HG02759 (cell line): ENCODE measurements at regions not wholly inside any gene's neighbourhood (a gene's known extent, or its start where the extent isn't known, plus 50 kb on each side); places are given as distances from the start of the nearest gene placed in this dataset.

Source experiments
- ATAC-seq: cut with Tn5 transposase; IDR thresholded peaks from one replicate; pipeline ENCODE4 v1.9.1; 2021; ENCODE audit warnings: mild to moderate bottlenecking, moderate library complexity; ENCODE audit not compliant: unreplicated experiment

DNA sequence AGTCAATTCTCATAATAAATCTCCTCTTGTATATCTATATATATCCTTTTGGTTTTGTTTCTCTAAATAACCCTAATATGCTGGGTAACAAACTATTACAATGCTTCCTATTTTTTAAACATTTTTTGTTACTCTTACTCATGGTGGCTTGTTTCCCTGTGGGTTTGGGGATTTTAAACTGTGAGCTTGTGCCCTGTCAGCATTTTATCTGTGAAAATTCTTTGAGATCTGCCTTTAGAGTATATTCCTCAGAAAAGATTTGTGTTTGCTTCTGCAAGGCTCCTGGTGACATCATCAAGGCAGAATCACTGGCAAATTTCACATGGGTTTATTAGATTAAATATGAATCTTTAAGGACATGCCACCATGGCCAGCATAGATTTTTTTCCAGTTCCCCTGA, 273.6 kb downstream of the LRFN2 start:
- ATAC-seq, result no peak

DNA sequence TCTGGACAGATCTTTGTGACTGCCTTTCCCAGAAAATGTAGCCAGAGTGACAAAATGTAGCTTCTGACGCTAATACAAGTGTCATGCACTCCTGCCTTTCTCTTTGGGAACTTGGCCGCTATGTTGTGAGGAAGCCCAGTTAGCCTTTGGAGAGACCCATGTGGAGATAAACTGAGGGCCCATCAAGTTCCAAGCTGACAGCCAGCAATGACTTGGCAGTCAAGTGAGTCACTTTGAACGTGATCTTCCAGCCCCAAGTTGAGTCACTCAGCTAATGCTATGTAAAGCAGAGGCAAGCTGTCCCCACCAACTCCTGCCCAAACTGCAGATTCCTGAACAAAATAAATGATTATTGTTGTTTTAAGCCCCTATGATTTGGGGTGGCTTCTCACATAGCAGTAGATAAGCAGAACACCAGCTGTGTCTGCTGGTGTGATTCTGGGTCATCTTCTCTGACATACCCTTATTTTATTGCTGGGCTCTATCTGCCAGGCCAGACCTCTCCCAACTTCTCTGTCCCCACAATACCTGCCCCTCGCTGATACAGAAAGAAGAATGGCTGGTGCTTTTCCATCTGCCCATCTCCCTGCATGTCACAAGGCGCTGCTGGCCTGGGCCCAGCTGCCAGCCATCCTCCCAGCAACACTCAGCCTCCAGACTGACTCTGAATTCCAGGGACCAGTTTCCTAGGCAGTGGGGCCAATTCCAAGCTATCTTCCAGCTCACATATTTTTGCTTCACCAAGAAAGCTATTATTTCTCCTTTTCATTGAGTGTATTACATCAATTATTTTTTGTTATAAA, 274.8 kb downstream of the LRFN2 start:
- no peak for ATAC-seq

DNA sequence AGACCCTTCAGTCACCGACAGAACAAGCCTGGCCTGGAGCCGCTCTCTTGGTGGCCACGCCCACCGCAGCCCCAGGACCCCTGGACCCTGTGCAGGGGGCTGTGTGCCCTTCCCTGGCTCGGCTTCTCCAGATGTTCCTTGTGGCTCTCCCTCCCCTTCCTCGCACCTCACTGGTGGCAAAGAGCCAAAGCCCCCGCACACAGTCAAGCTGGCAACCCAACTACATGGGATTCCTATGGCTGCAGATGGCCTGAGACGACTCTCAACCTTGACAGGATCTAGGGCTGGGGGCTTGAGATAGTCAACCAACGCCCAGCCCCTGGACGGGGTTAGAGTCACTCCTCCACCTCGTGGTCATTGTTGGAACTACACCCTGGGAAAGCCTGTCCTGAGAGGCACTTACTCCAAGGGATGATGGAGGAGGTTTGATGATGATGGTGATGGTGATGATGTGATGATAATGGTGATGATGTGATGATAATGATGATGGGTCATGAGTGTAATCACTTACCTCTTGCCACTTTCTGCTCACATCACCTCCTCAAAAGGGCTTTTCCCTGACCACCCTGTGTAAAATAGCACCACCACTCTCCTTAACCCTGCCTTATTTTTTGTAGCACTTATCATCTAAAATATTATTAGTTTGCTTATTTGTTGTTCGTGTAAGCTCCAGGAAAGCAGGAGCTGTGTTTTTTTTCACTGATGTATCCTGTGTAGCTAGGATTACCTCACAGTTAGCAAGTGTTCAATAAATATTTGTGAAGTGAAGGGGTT, 278.4 kb downstream of the LRFN2 start:
- ATAC-seq, result no peak

DNA sequence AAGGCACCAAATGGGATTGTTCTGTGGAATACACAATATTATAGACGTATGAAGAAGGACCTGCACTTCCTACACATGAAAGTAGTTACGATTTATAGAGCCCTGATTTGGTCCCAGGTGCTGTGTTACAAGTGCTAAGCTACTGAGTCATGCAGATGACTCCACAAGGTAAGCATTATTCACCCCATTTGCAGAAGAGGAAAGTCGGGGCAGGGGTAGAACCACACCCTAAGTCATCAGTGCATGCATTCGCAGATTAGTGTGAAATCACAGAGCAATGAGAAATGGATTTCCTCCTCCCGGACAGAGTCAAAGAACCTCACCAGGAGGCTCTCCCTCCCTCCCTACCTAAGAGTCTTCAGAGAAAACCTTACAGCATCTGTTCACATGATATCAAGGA, 279.5 kb downstream of the LRFN2 start:
- no peak for ATAC-seq

- ATAC-seq, result no peak
Observed at GRCh38 chr6:40302856-40303454, 284.2 kb downstream of the LRFN2 start.

- ATAC-seq, result no peak
Observed at GRCh38 chr6:40299681-40300080, 287.5 kb downstream of the LRFN2 start.

DNA sequence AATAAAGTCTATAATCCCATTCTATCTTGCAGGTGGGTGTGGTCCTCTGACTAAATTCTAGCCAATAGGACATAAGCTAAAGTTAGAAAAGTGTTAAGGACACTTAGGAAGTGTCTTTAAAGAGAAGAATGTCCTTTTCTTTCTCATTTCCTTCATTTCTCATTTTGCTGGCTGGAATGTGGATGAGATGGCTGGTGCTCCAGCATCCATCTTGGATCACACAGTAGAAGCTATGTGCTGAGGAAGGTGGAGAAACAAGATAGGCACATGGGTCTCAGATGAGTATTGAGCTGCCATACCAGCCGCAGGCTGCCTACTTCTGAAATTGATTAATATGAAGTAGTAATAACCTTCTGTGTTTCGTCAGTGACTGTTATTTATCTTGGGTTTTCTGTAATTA, 289.0 kb downstream of the LRFN2 start:
- ATAC-seq, result no peak

- no peak for ATAC-seq
Observed at GRCh38 chr6:40295251-40295950, 291.8 kb downstream of the LRFN2 start.

GRCh38 chr6:40293460-40294185, 293.5 kb downstream of the LRFN2 start:
- no peak for ATAC-seq

DNA sequence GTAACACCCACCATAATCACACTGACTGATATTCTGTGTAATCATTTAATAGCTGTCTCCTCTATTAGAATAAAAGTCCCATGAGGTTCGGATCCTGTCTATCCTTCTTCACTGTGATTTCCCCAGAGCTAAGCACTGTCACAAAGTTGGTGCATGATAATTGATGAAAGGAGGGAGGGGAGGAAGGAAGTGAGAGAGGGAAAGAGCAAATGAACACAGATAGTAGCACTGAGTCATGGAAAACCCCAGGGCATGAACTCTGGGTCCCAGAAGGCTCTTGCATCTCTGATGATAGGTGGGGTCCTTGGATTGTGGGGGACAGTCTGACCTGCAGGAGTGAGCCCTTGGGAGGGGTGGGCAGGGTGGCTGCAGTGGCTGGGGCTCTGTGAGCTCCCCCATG, 294.1 kb downstream of the LRFN2 start:
- ATAC-seq, result no peak

GRCh38 chr6:40290816-40291215, 296.3 kb downstream of the LRFN2 start:
- ATAC-seq, result no peak

DNA sequence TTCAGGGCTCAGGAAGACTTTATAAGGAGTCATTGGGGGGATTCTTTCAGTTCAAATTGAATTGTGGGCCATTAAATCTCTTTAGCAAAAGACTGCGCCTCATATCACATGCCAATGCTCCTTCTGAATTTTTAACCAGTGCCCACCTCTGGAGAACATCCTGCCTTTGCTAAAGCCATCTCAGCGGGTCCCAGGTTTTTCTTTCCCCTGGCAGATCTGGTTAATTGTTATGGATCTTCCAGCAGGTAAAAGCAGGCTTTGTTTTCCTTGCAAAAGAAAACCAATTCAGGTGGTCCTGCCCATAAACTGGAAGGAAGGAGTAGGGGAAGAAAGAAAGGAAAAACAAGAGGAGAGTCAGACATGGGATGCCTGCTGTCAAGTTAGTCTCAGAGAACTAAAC, 298.2 kb downstream of the LRFN2 start:
- no peak for ATAC-seq

- no peak for ATAC-seq
Observed at GRCh38 chr6:40287296-40287850, 299.8 kb downstream of the LRFN2 start.

DNA sequence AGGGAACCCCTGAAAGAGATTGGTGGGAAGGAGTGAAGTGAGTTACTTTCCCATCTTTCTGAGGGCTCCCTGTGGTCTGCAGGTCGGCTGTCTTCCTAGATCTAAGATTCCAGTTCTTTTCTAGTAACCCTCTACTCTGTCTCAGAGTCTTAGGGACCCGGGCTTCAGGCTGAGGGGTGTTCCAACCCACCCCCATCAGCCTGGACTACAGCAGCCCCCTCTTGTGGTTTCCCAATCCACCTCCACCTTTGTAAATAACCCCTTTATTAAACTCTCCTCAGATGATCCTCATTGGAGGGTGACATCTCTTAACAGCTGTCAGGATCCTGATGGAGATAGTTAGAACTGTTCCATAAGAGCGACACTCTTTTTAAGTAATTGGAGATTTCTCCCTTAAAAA, 300.4 kb downstream of the LRFN2 start:
- no peak for ATAC-seq

DNA sequence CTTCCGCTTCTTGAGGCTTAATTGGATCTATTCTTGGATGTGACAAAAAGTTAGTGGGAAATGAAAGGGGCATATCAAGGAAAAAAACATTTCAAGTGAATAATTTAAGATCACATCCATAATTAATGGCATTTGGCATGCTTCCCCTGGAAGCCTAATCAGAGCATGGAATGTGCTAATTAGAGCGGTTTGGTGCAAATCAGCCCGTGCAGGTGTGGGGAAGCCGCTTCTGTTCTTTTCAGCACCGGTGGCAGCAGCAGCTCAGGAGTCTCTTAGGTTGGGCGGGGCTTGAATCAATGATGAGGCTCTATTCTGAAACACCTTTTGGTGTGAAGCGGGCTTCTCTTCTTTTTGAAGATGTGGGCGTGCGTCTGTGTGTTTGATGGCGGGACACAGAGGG, 301.2 kb downstream of the LRFN2 start:
- ATAC-seq, result no peak

DNA sequence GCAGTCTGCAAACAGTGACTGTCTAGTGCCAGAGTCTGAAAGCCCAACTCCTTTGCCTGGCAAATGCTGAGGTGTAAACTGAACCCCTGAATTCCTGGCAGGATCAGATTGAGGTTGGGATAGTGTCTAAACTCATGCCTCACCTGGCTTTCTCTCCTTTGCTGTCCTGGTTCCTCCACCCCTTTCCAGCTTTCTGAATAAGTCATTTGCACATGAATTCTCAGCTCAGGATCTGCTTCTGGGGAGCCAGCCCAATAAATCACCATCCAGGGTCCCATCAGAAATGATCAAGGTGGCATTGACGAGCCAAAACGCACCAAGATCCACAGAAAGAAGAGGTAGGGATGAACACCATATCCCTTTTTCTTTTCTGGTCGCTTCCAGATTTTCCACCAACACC, 301.6 kb downstream of the LRFN2 start:
- no peak for ATAC-seq

- ATAC-seq, result no peak
Observed at GRCh38 chr6:40282986-40283385, 304.2 kb downstream of the LRFN2 start.

DNA sequence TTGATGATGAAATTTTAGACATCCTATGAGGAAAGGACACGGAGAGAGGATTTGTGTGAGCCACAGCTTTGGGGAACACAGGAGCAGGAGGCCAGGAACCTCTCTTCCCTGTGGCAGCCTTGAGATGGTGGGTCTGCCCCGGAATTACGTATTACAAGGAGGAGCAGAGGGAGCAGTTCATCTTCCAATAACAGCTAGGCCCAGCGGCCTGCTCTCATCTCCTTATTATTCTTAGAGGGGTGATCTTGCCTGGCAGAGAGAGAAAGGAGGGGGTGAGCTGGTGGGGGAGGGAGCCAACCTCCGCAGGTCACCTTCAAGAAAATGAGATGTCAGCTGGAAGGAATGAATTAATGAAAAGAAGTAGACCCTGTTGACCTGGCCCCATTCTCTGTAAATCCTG, 305.8 kb downstream of the LRFN2 start:
- no peak for ATAC-seq

DNA sequence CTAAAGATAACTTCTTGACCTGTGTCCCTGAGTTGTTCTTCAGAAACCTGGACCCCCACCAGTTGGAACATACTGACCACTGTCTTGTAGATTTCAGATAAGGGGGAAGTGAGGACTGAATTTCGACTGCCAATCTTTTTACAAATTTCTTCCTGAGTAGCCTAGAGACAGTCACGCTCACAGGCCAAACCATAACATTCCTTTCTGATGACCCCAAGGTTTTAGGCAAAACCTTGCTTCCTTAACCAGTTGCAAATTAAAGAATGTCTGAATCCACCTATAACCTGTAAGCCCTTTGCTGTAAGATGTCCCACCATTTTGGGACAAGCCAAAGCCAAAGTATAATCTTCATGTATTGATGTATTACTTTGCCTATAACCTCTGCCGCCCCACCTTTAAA, 306.9 kb downstream of the LRFN2 start:
- no peak for ATAC-seq

DNA sequence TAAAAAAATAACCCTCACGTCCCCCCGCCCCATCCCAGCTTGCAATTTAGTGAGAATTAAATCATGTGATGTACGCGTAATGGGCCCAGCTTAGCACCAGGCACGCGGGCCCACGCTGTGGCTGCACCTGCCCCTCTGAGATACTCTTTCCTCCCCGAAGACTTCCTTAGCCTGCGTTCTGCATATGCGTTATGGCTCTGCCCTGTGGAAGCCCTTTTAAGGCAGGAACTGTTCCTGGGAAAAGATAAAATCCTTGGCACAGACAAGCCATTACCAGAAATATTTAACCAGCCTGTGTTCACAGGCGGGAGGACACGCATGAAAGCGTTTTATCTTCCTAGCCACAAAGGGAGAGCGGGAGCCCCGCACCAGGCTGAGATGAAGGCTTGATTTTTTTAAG, 311.0 kb downstream of the LRFN2 start:
- ATAC-seq, result no peak
